ENCODE measurements at regions not wholly inside any gene's neighbourhood (a gene's known extent, or its start where the extent isn't known, plus 50 kb on each side); places are given as distances from the start of the nearest gene placed in this dataset.

- TF ChIP-seq POLR2AphosphoS5 (IDR thresholded peaks at IDR 0.05) (peak in 1 of 4 donors; percentile 61), EP300 (IDR thresholded peaks at IDR 0.05) (peak in 2 of 4 donors; percentile 43 to 56), CTCF (IDR thresholded peaks at IDR 0.05) (no peak)
- H3K27ac ChIP-seq, result peak overlapping the region in 1 of 4 donors; percentile 28
- intact Hi-C loops (cut with DNase I), result no loop called here
- no peak overlapping the region for H3K4me3 ChIP-seq
- H3K36me3 ChIP-seq, result no peaks in the 10 kb centered on the region
- peak; percentile 69 for DNase-seq
- 87 to 93% methylated on average over 6 of the region's 6 CpGs for WGBS, 2 donors
- no peaks in the 10 kb centered on the region for H3K27me3 ChIP-seq
- no peaks in the 10 kb centered on the region for H3K9me3 ChIP-seq
- no peaks in the 10 kb centered on the region for H3K4me1 ChIP-seq
These were observed 58.5 kb upstream of the IVNS1ABP start for GRCh38 chr1:185375583-185375982.

- peak in 1 of 4 donors; percentile 21 for TF ChIP-seq POLR2AphosphoS5 (IDR thresholded peaks at IDR 0.05)
- TF ChIP-seq CTCF (IDR thresholded peaks at IDR 0.05), result no peak
- no peak overlapping the region for H3K4me3 ChIP-seq
- no peaks in the 10 kb centered on the region for H3K36me3 ChIP-seq
- H3K27me3 ChIP-seq, result no peaks in the 10 kb centered on the region
- no peak overlapping the region for H3K27ac ChIP-seq
- WGBS, 2 donors, result 88 to 91% methylated on average over 4 of the region's 4 CpGs
- H3K9me3 ChIP-seq, result no peaks in the 10 kb centered on the region
- H3K4me1 ChIP-seq, result no peaks in the 10 kb centered on the region
- intact Hi-C loops (cut with DNase I), result no loop called here
- DNase-seq, result no peak
These were observed 56.9 kb upstream of the IVNS1ABP start for GRCh38 chr1:185373813-185374529.

GRCh38 chr1:185369786-185370185 is 52.7 kb upstream of the IVNS1ABP start:
- H3K4me1 ChIP-seq, result no peaks in the 10 kb centered on the region
- DNase-seq, result no peak
- no peaks in the 10 kb centered on the region for H3K36me3 ChIP-seq
- H3K9me3 ChIP-seq, result no peaks in the 10 kb centered on the region
- no peaks in the 10 kb centered on the region for H3K27me3 ChIP-seq
- intact Hi-C loops (cut with DNase I), result no loop called here
- no peak overlapping the region for H3K27ac ChIP-seq
- WGBS, 2 donors, result 94 to 95% methylated on average over 4 of the region's 4 CpGs
- no peak for TF ChIP-seq EP300 (IDR thresholded peaks at IDR 0.05)
- TF ChIP-seq CTCF (IDR thresholded peaks at IDR 0.05), result no peak
- no peak for TF ChIP-seq POLR2A (IDR thresholded peaks at IDR 0.05)
- TF ChIP-seq POLR2AphosphoS5 (IDR thresholded peaks at IDR 0.05), result no peak
- H3K4me3 ChIP-seq, result no peak overlapping the region

- H3K27me3 ChIP-seq, result no peaks in the 10 kb centered on the region
- no peaks in the 10 kb centered on the region for H3K36me3 ChIP-seq
- H3K4me3 ChIP-seq, result no peak overlapping the region
- WGBS, 2 donors, result 19 to 63% methylated on average over 1 of the region's 1 CpG
- no peaks in the 10 kb centered on the region for H3K4me1 ChIP-seq
- no peaks in the 10 kb centered on the region for H3K9me3 ChIP-seq
- intact Hi-C loops (cut with DNase I), result no loop called here
- DNase-seq, result no peak
- no peak overlapping the region for H3K27ac ChIP-seq
- TF ChIP-seq POLR2AphosphoS5 (IDR thresholded peaks at IDR 0.05) (no peak), CTCF (IDR thresholded peaks at IDR 0.05) (no peak)
These were observed 52.0 kb upstream of the IVNS1ABP start for GRCh38 chr1:185368913-185369491.

All from sigmoid colon (tissue), 6 donors.